PC-3 (cell line): ENCODE measurements at regions not wholly inside any gene's neighbourhood (a gene's known extent, or its start where the extent isn't known, plus 50 kb on each side); places are given as distances from the start of the nearest gene placed in this dataset.

Source experiments
- ATAC-seq: fragments of 200-7000 bp; cut with Tn5 transposase; 2 replicates; pipeline ENCODE4 v1.9.1; 2020; ENCODE audit warnings: mild to moderate bottlenecking, moderate library complexity
- BruUV-seq: library from RNA; stranded (reverse); fragments of 400-500 nt; replicated peaks from 2 replicates; lab custom pipeline; 2021; lab: Mats Ljungman, UMichigan
- CTCF ChIA-PET: fragments of 300-600 bp; sonication (Branson Sonifier 250); formaldehyde crosslinking; loops from one replicate; lab custom pipeline; 2022; ENCODE audit warnings: antibody characterized with exemption; lab: Charles Lee
- POLR2A ChIA-PET: fragments of 300-600 bp; sonication (Branson Sonifier 250); formaldehyde crosslinking; loops from one replicate; lab custom pipeline; 2022; ENCODE audit warnings: antibody characterized with exemption; ENCODE audit not compliant: unreplicated experiment; lab: Charles Lee
- DNase-seq: peaks from one replicate; pipeline ENCODE4 v3.0.0-alpha.2; 2015
- H2AFZ ChIP-seq: fragments of 300-600 bp; sonication (generic); 2 replicates; pipeline ENCODE4 v1.6.0; 2016; ENCODE audit warnings: antibody characterized with exemption, low read length
- H3F3A ChIP-seq: fragments of 300-600 bp; sonication (generic); one replicate; pipeline ENCODE4 v1.6.0; 2017; ENCODE audit warnings: antibody characterized with exemption, low read length, control low read depth, mild to moderate bottlenecking; ENCODE audit not compliant: unreplicated experiment
- H3K27ac ChIP-seq: fragments of 300-600 bp; sonication (generic); 2 replicates; pipeline ENCODE4 v1.5.1; 2016; ENCODE audit warnings: mild to moderate bottlenecking, low read length
- H3K27me3 ChIP-seq: fragments of 300-600 bp; sonication (generic); 2 replicates; pipeline ENCODE4 v1.6.1; 2016; ENCODE audit warnings: low read length, mixed read lengths
- H3K36me3 ChIP-seq: fragments of 300-600 bp; sonication (generic); 2 replicates; pipeline ENCODE4 v1.6.1; 2016; ENCODE audit warnings: low read depth, mixed run types, low read length, mixed read lengths
- H3K4me1 ChIP-seq: fragments of 300-600 bp; sonication (generic); 2 replicates; pipeline ENCODE4 v1.5.1; 2016; ENCODE audit warnings: low read length; ENCODE audit not compliant: insufficient read depth
- H3K4me2 ChIP-seq: fragments of 300-600 bp; sonication (generic); 2 replicates; pipeline ENCODE4 v1.6.0; 2016; ENCODE audit warnings: low read length
- H3K4me3 ChIP-seq: fragments of 300-600 bp; sonication (generic); 2 replicates; pipeline ENCODE4 v1.5.1; 2016; ENCODE audit warnings: mild to moderate bottlenecking, low read length, mixed read lengths
- H3K79me2 ChIP-seq: fragments of 300-600 bp; sonication (generic); 2 replicates; pipeline ENCODE4 v1.6.1; 2017; ENCODE audit warnings: low read length, mixed read lengths
- H3K9ac ChIP-seq: fragments of 300-600 bp; sonication (generic); 2 replicates; pipeline ENCODE4 v1.6.0; 2016; ENCODE audit warnings: mild to moderate bottlenecking, low read length
- H3K9me2 ChIP-seq: fragments of 300-600 bp; sonication (generic); replicated peaks from 2 replicates; pipeline ENCODE4 v1.6.1; 2016; ENCODE audit warnings: mixed run types, low read length, mixed read lengths
- H3K9me3 ChIP-seq: fragments of 300-600 bp; sonication (generic); 2 replicates; pipeline ENCODE4 v1.6.1; 2016; ENCODE audit warnings: low read length, mixed read lengths
- H4K20me1 ChIP-seq: fragments of 300-600 bp; sonication (generic); 2 replicates; pipeline ENCODE4 v1.6.1; 2016; ENCODE audit warnings: low read length, mixed read lengths
- CTCF ChIP-seq: fragments of 300-600 bp; sonication (generic); conservative IDR thresholded peaks from 2 replicates; pipeline ENCODE4 v1.5.1; 2017; ENCODE audit warnings: antibody characterized with exemption, low read depth, mild to moderate bottlenecking, low read length
- EZH2 ChIP-seq: fragments of 300-600 bp; sonication (generic); IDR thresholded peaks from one replicate; pipeline ENCODE4 v1.6.1; 2017; ENCODE audit warnings: antibody characterized with exemption, mild to moderate bottlenecking, low read length; ENCODE audit not compliant: unreplicated experiment
- EZH2phosphoT487 ChIP-seq: fragments of 300-600 bp; sonication (generic); IDR thresholded peaks from 2 replicates; pipeline ENCODE4 v1.6.1; 2018; ENCODE audit warnings: mild to moderate bottlenecking, antibody characterized with exemption, low read length, borderline replicate concordance
- intact Hi-C: fragments of 100-400 bp; cut with micrococcal nuclease; formaldehyde crosslinking; loops from 2 replicates; pipeline ENCODE4 v1.9.0; 2023

GRCh38 chr1:238323490-238323889, 432.8 kb upstream of the ZP4 start:
- no peak for ATAC-seq
- no peak for DNase-seq
- no peaks in the 10 kb centered on the region for H3K27me3 ChIP-seq
- H4K20me1 ChIP-seq: no peaks in the 10 kb centered on the region
- no peaks in the 10 kb centered on the region for H3K79me2 ChIP-seq
- POLR2A ChIA-PET: no interaction called here
- no peak overlapping the region for H3K4me2 ChIP-seq
- H3F3A ChIP-seq: no peaks in the 10 kb centered on the region
- H2AFZ ChIP-seq: no peak overlapping the region
- no peaks in the 10 kb centered on the region for H3K9me3 ChIP-seq
- no TSS peak for BruUV-seq
- no peak overlapping the region for H3K27ac ChIP-seq
- H3K9ac ChIP-seq: no peak overlapping the region
- no peaks in the 10 kb centered on the region for H3K9me2 ChIP-seq
- H3K4me1 ChIP-seq: no peaks in the 10 kb centered on the region
- intact Hi-C loops: no loop called here
- H3K4me3 ChIP-seq: no peak overlapping the region
- CTCF ChIA-PET: no interaction called here
- no peaks in the 10 kb centered on the region for H3K36me3 ChIP-seq
- TF ChIP-seq EZH2phosphoT487: no peak
- no peak for TF ChIP-seq CTCF
- no peak for TF ChIP-seq EZH2

GRCh38 chr1:238319957-238320356, 429.2 kb upstream of the ZP4 start:
- no peak overlapping the region for H3K9ac ChIP-seq
- ATAC-seq (no peak), DNase-seq (no peak)
- H3K4me2 ChIP-seq: no peak overlapping the region
- TF ChIP-seq EZH2phosphoT487 (no peak), CTCF (no peak), EZH2 (no peak)
- H3K27me3 ChIP-seq: no peaks in the 10 kb centered on the region
- ChIA-PET CTCF (no interaction called here), POLR2A (no interaction called here)
- H3F3A ChIP-seq: no peaks in the 10 kb centered on the region
- no peaks in the 10 kb centered on the region for H3K9me2 ChIP-seq
- H3K4me1 ChIP-seq: no peaks in the 10 kb centered on the region
- H3K4me3 ChIP-seq: no peak overlapping the region
- no peaks in the 10 kb centered on the region for H3K79me2 ChIP-seq
- no peaks in the 10 kb centered on the region for H4K20me1 ChIP-seq
- H3K36me3 ChIP-seq: no peaks in the 10 kb centered on the region
- H3K27ac ChIP-seq: no peak overlapping the region
- no peak overlapping the region for H2AFZ ChIP-seq
- BruUV-seq: no TSS peak
- intact Hi-C loops: no loop called here
- no peaks in the 10 kb centered on the region for H3K9me3 ChIP-seq

GRCh38 chr1:238318294-238319110, 427.8 kb upstream of the ZP4 start:
- Histone ChIP-seq H3K27ac (no peak overlapping the region), H3K9ac (no peak overlapping the region), H3K4me1 (no peaks in the 10 kb centered on the region), H3K4me2 (no peak overlapping the region), H3K9me2 (no peaks in the 10 kb centered on the region), H3K27me3 (no peaks in the 10 kb centered on the region), H2AFZ (no peak overlapping the region), H3K9me3 (no peaks in the 10 kb centered on the region), H3K79me2 (no peaks in the 10 kb centered on the region), H3F3A (no peaks in the 10 kb centered on the region), H3K36me3 (no peaks in the 10 kb centered on the region), H3K4me3 (no peak overlapping the region), H4K20me1 (no peaks in the 10 kb centered on the region)
- ATAC-seq: no peak
- DNase-seq: no peak
- intact Hi-C loops: no loop called here
- no peak for TF ChIP-seq EZH2
- CTCF ChIA-PET: no interaction called here
- no TSS peak for BruUV-seq
- POLR2A ChIA-PET: no interaction called here
